H1 (cell line): ENCODE measurements at regions not wholly inside any gene's neighbourhood (a gene's known extent, or its start where the extent isn't known, plus 50 kb on each side); places are given as distances from the start of the nearest gene placed in this dataset.

Experiments used
- CTCF ChIA-PET: fragments of 300-600 bp; sonication (Branson Sonifier 250); formaldehyde crosslinking; loops from one replicate; lab custom pipeline; 2021; ENCODE audit not compliant: partially characterized antibody; lab: Charles Lee
- POLR2A ChIA-PET: fragments of 300-600 bp; sonication (Branson Sonifier 250); formaldehyde crosslinking; loops from one replicate; lab custom pipeline; 2021; ENCODE audit warnings: inconsistent platforms; ENCODE audit not compliant: partially characterized antibody; lab: Charles Lee
- DNase-seq, 2 experiments: peaks; one replicate each; pipeline versions ENCODE4 v3.0.0 to v3.0.0-alpha.2; 2010 to 2022; ENCODE audit warnings: low spot score in 2 of 2, low read depth in 1 of 2, mixed read lengths in 1 of 2
- FAIRE-seq: peaks from 2 replicates; lab custom pipeline; 2011; peaks lifted over from hg19 to GRCh38; lab: Jason Lieb, UNC
- H2AFZ ChIP-seq: 2 replicates; pipeline ENCODE4 v1.8.1; 2012; ENCODE audit warnings: low read length, inconsistent platforms
- H2AK5ac ChIP-seq: 2 replicates; pipeline ENCODE4 v1.6.1; 2013; ENCODE audit warnings: low read depth, low read length
- H2BK120ac ChIP-seq: replicated peaks from 2 replicates; pipeline ENCODE3; 2013; ENCODE audit warnings: low read depth, low read length, inconsistent platforms
- H2BK12ac ChIP-seq: 2 replicates; pipeline ENCODE4 v1.6.1; 2013; ENCODE audit warnings: low read depth, low read length
- H2BK15ac ChIP-seq: 2 replicates; pipeline ENCODE4 v1.6.1; 2013; ENCODE audit warnings: low read length
- H2BK20ac ChIP-seq: 2 replicates; pipeline ENCODE4 v1.6.1; 2013; ENCODE audit warnings: low read length
- H2BK5ac ChIP-seq: 2 replicates; pipeline ENCODE4 v1.6.1; 2013; ENCODE audit warnings: low read depth, low read length
- H3K14ac ChIP-seq: 2 replicates; pipeline ENCODE4 v1.6.1; 2013; ENCODE audit warnings: inconsistent platforms; ENCODE audit not compliant: insufficient read length
- H3K18ac ChIP-seq: 2 replicates; pipeline ENCODE4 v1.6.1; 2013; ENCODE audit warnings: low read length; ENCODE audit errors: extremely low read depth
- H3K23ac ChIP-seq: 2 replicates; pipeline ENCODE4 v1.6.1; 2013; ENCODE audit warnings: inconsistent platforms; ENCODE audit not compliant: insufficient read length
- H3K23me2 ChIP-seq: 2 replicates; pipeline ENCODE4 v1.6.1; 2013; ENCODE audit warnings: low read depth, low read length
- H3K27ac ChIP-seq: 2 replicates; pipeline ENCODE4 v1.6.1; 2011; ENCODE audit warnings: low read depth, low read length, inconsistent platforms
- H3K27me3 ChIP-seq, 4 experiments: replicated peaks in 1 of 4; 1 replicate in 1 of 4; 2 replicates in 3 of 4; pipeline versions ENCODE4 v1.6.1 to v1.8.1; 2011 to 2013; ENCODE audit warnings: low read length in 3 of 4, mild to moderate bottlenecking in 3 of 4, inconsistent platforms in 2 of 4, mixed read lengths in 2 of 4, moderate library complexity in 1 of 4; ENCODE audit not compliant: control insufficient read depth in 3 of 4, insufficient read depth in 3 of 4; ENCODE audit errors: extremely low read depth in 1 of 4
- H3K36me3 ChIP-seq, 4 experiments: 2 replicates each; pipeline versions ENCODE4 v1.6.1 to v1.8.1; 2011 to 2013; ENCODE audit warnings: mild to moderate bottlenecking in 4 of 4, low read length in 3 of 4, moderate library complexity in 2 of 4, control low read depth in 1 of 4, inconsistent platforms in 1 of 4; ENCODE audit not compliant: insufficient read depth in 4 of 4, control insufficient read depth in 2 of 4
- H3K4ac ChIP-seq: replicated peaks from 2 replicates; pipeline ENCODE3; 2013; ENCODE audit warnings: low read length, low read depth, mixed read lengths, inconsistent platforms; ENCODE audit not compliant: insufficient read length
- H3K4me1 ChIP-seq, 4 experiments: replicated peaks in 1 of 4; 1 replicate in 1 of 4; 2 replicates in 3 of 4; pipeline versions ENCODE4 v1.6.1 to v1.8.1; 2011 to 2013; ENCODE audit warnings: low read length in 3 of 4, inconsistent platforms in 2 of 4, mixed read lengths in 1 of 4; ENCODE audit not compliant: insufficient read depth in 4 of 4, control insufficient read depth in 3 of 4
- H3K4me2 ChIP-seq, 2 experiments: 2 replicates each; pipeline versions ENCODE4 v1.6.1 to v1.8.1; 2011 to 2013; ENCODE audit warnings: low read depth in 2 of 2, low read length in 2 of 2, control low read depth in 1 of 2, inconsistent platforms in 1 of 2, mild to moderate bottlenecking in 1 of 2; ENCODE audit not compliant: insufficient read depth in 1 of 2
- H3K4me3 ChIP-seq, 4 experiments: fragments of 200-600, 300-600 bp in 1 of 4; sonication (generic), shearing (Covaris generic), sonication (Bioruptor Twin) in 1 of 4; 2 replicates each; pipeline versions ENCODE4 v1.5.1 to v1.8.1; 2011 to 2016; ENCODE audit warnings: low read length in 4 of 4, low read depth in 3 of 4, control low read depth in 2 of 4, inconsistent platforms in 2 of 4, mild to moderate bottlenecking in 2 of 4, mixed read lengths in 1 of 4, moderate library complexity in 1 of 4; ENCODE audit not compliant: insufficient read depth in 2 of 4; ENCODE audit errors: extremely low read depth in 1 of 4
- H3K56ac ChIP-seq: replicated peaks from 2 replicates; pipeline ENCODE3; 2013; ENCODE audit warnings: low read depth, mild to moderate bottlenecking, mixed read lengths, low read length, inconsistent platforms; ENCODE audit not compliant: insufficient read length
- H3K79me1 ChIP-seq: 2 replicates; pipeline ENCODE4 v1.6.1; 2013; ENCODE audit warnings: low read depth, low read length, control low read depth
- H3K79me2 ChIP-seq, 2 experiments: 2 replicates each; pipeline versions ENCODE4 v1.6.1 to v1.8.1; 2012 to 2013; ENCODE audit warnings: low read length in 2 of 2, mild to moderate bottlenecking in 2 of 2, inconsistent platforms in 1 of 2; ENCODE audit not compliant: insufficient read depth in 2 of 2, control insufficient read depth in 1 of 2
- H3K9ac ChIP-seq, 4 experiments: replicated peaks in 1 of 4; 1 replicate in 1 of 4; 2 replicates in 3 of 4; pipeline versions ENCODE4 v1.6.1 to v1.8.1; 2011 to 2013; ENCODE audit warnings: low read depth in 3 of 4, low read length in 3 of 4, control low read depth in 2 of 4, mild to moderate bottlenecking in 2 of 4, moderate library complexity in 2 of 4, inconsistent platforms in 1 of 4; ENCODE audit errors: extremely low read depth in 1 of 4
- H3K9me3 ChIP-seq, 2 experiments: 2 replicates each; pipeline versions ENCODE4 v1.6.1 to v1.8.1; 2012 to 2013; ENCODE audit warnings: mild to moderate bottlenecking in 2 of 2, moderate library complexity in 2 of 2, control low read depth in 1 of 2, inconsistent platforms in 1 of 2, low read depth in 1 of 2, low read length in 1 of 2, mixed read lengths in 1 of 2; ENCODE audit not compliant: insufficient read depth in 2 of 2
- H4K20me1 ChIP-seq, 2 experiments: replicated peaks in 1 of 2; 2 replicates each; pipeline versions ENCODE3 to v1.8.1; 2011 to 2013; ENCODE audit warnings: inconsistent platforms in 2 of 2, low read length in 2 of 2, mild to moderate bottlenecking in 1 of 2; ENCODE audit not compliant: insufficient read depth in 2 of 2, control insufficient read depth in 1 of 2
- H4K5ac ChIP-seq: 2 replicates; pipeline ENCODE4 v1.6.1; 2013; ENCODE audit warnings: low read length, low read depth, mixed read lengths, inconsistent platforms; ENCODE audit not compliant: insufficient read length
- H4K8ac ChIP-seq: 2 replicates; pipeline ENCODE4 v1.8.0; 2013; ENCODE audit warnings: mild to moderate bottlenecking, moderate library complexity, low read length, inconsistent platforms; ENCODE audit not compliant: insufficient read depth; ENCODE audit errors: extremely low read depth
- H4K91ac ChIP-seq: replicated peaks from 2 replicates; pipeline ENCODE3; 2013; ENCODE audit warnings: low read length, mixed read lengths, inconsistent platforms; ENCODE audit not compliant: insufficient read length
- BACH1 ChIP-seq: IDR thresholded peaks from 2 replicates; pipeline ENCODE4 v1.6.1; 2012; ENCODE audit warnings: low read length, improper control_type of control experiment
- CEBPB ChIP-seq: IDR thresholded peaks from 2 replicates; pipeline ENCODE4 v1.6.1; 2012; ENCODE audit warnings: low read depth, low read length
- CHD2 ChIP-seq: IDR thresholded peaks from 2 replicates; pipeline ENCODE4 v1.6.1; 2012; ENCODE audit warnings: low read length, improper control_type of control experiment
- EZH2 ChIP-seq: fragments of 200-600 bp; sonication (generic); IDR thresholded peaks from 2 replicates; pipeline ENCODE4 v1.7.1; 2012; ENCODE audit warnings: low read depth, mild to moderate bottlenecking, moderate library complexity, low read length, inconsistent platforms; ENCODE audit not compliant: severe bottlenecking
- GTF2F1 ChIP-seq: IDR thresholded peaks from 2 replicates; pipeline ENCODE4 v1.6.1; 2012; ENCODE audit warnings: low read depth, low read length, improper control_type of control experiment, borderline replicate concordance
- JUND ChIP-seq: IDR thresholded peaks from 2 replicates; pipeline ENCODE4 v1.6.1; 2011; ENCODE audit warnings: mild to moderate bottlenecking, improper control_type of control experiment, low read length
- NRF1 ChIP-seq: IDR thresholded peaks from 2 replicates; pipeline ENCODE4 v1.6.1; 2011; ENCODE audit warnings: mild to moderate bottlenecking, low read depth, low read length, improper control_type of control experiment
- PHF8 ChIP-seq: fragments of 200-600 bp; sonication (generic); conservative IDR thresholded peaks from 2 replicates; pipeline ENCODE4 v1.7.1; 2012; ENCODE audit warnings: low read depth, mild to moderate bottlenecking, inconsistent platforms, low read length, moderate library complexity
- POLR2A ChIP-seq, 2 experiments: IDR thresholded peaks; 1 replicate in 1 of 2; 2 replicates in 1 of 2; pipeline ENCODE4 v1.6.1; 2011; ENCODE audit warnings: low read depth in 2 of 2, low read length in 2 of 2, mild to moderate bottlenecking in 2 of 2; ENCODE audit errors: control extremely low read depth in 1 of 2
- POU5F1 ChIP-seq: IDR thresholded peaks from 2 replicates; pipeline ENCODE4 v1.6.1; 2011; ENCODE audit warnings: low read depth, mild to moderate bottlenecking, low read length, moderate library complexity
- RBBP5 ChIP-seq: IDR thresholded peaks from 2 replicates; pipeline ENCODE4 v1.7.1; 2012; ENCODE audit warnings: low read depth, mild to moderate bottlenecking, inconsistent platforms, low read length, moderate library complexity, borderline replicate concordance
- RFX5 ChIP-seq: IDR thresholded peaks from 2 replicates; pipeline ENCODE4 v1.6.1; 2011; ENCODE audit warnings: low read depth, low read length, improper control_type of control experiment, borderline replicate concordance
- SP4 ChIP-seq: IDR thresholded peaks from 2 replicates; pipeline ENCODE4 v1.6.1; 2012; ENCODE audit warnings: low read length, inconsistent platforms
- TAF1 ChIP-seq: IDR thresholded peaks from 2 replicates; pipeline ENCODE4 v1.6.1; 2011; ENCODE audit warnings: mild to moderate bottlenecking, low read depth, low read length
- TCF12 ChIP-seq: IDR thresholded peaks from 2 replicates; pipeline ENCODE4 v1.6.1; 2011; ENCODE audit warnings: low read depth, mild to moderate bottlenecking, low read length
- WGBS, 2 experiments: shearing (Covaris generic) in 1 of 2; methylation state at CpG; one replicate each; pipeline versions ENCODE4 v1.1.6 to v1.1.7; 2013 to 2015; ENCODE audit warnings: low lambda C conversion rate in 2 of 2, mixed read lengths in 2 of 2, inconsistent platforms in 1 of 2, low coverage in 1 of 2, missing lambda C conversion rate in 1 of 2; ENCODE audit not compliant: insufficient replicate concordance in 2 of 2, insufficient coverage in 1 of 2, insufficient read length in 1 of 2; ENCODE audit errors: extremely low coverage in 1 of 2, missing lambda C conversion rate in 1 of 2; 5-methylcytosine and 5-hydroxymethylcytosine counted together

- no peak for DNase-seq
- Histone ChIP-seq H3K23ac (no peak overlapping the region), H2AK5ac (no peak overlapping the region), H2BK12ac (no peak overlapping the region), H2BK20ac (no peak overlapping the region), H3K4ac (no peak overlapping the region), H2BK5ac (no peak overlapping the region), H3K27me3 (no peaks in the 10 kb centered on the region; a peak in 1 of 7 replicates), H2BK120ac (no peak overlapping the region), H4K91ac (no peak overlapping the region), H3K9me3 (no peaks in the 10 kb centered on the region), H3K18ac (no peak overlapping the region), H3K4me1 (peaks cover 0 to 5% (median under 1%) of the 10 kb centered on the region in 4 experiments; a peak in 3 of 7 replicates), H4K20me1 (no peaks in the 10 kb centered on the region), H3K14ac (no peak overlapping the region), H3K4me2 (no peak overlapping the region), H3K9ac (no peak overlapping the region), H3K27ac (no peak overlapping the region), H3K36me3 (no peaks in the 10 kb centered on the region), H3K79me1 (no peaks in the 10 kb centered on the region), H2BK15ac (no peak overlapping the region), H3K23me2 (no peaks in the 10 kb centered on the region), H4K8ac (no peak overlapping the region), H4K5ac (no peak overlapping the region), H3K79me2 (no peaks in the 10 kb centered on the region; a peak in 1 of 4 replicates), H3K4me3 (no peak overlapping the region), H3K56ac (no peak overlapping the region), H2AFZ (no peak overlapping the region)
- ChIA-PET POLR2A (no interaction called here), CTCF (interaction anchor here (0.6 to 1.3 kb wide), 4 partner anchors 17 to 537 kb away, joined by 3 to 4 read pairs (median 3); no protein-coding TSS in a partner anchor)
- WGBS, 2 experiments, result 98% methylated on average over 8 of the region's 8 CpGs; no CpG with 5 or more reads in 1 of the 2 experiments
- TF ChIP-seq RFX5, result no peak
- TF ChIP-seq CEBPB, result no peak
- no peak for TF ChIP-seq PHF8
- TF ChIP-seq NRF1, result no peak
- no peak for TF ChIP-seq POU5F1
- TF ChIP-seq EZH2, result no peak
- no peak for TF ChIP-seq TAF1
- TF ChIP-seq SP4, result no peak
- TF ChIP-seq JUND, result no peak
- TF ChIP-seq GTF2F1, result no peak
- TF ChIP-seq BACH1, result no peak
- no peak for TF ChIP-seq TCF12
- TF ChIP-seq POLR2A (IDR thresholded peaks at IDR 0.05; ENCODE audit: control extremely low read depth in 1 of 2, low read depth in 2 of 2, low read length in 2 of 2), result no peak
- TF ChIP-seq RBBP5, result no peak
- no peak for TF ChIP-seq CHD2
- no peak for FAIRE-seq
These were observed 101.2 kb upstream of the ERG start for GRCh38 chr21:38599381-38599975.
